GM18505 (cell line): ENCODE measurements at regions not wholly inside any gene's neighbourhood (a gene's known extent, or its start where the extent isn't known, plus 50 kb on each side); places are given as distances from the start of the nearest gene placed in this dataset.

Source experiments
- ATAC-seq: cut with Tn5 transposase; IDR thresholded peaks from one replicate; pipeline ENCODE4 v1.9.1; 2021; ENCODE audit not compliant: unreplicated experiment
- POLR2A ChIP-seq: IDR thresholded peaks from 4 replicates; pipeline ENCODE4 v1.6.1; 2011; ENCODE audit warnings: borderline replicate concordance; ENCODE audit not compliant: insufficient read depth, insufficient read length; ENCODE audit errors: extremely low read depth

DNA sequence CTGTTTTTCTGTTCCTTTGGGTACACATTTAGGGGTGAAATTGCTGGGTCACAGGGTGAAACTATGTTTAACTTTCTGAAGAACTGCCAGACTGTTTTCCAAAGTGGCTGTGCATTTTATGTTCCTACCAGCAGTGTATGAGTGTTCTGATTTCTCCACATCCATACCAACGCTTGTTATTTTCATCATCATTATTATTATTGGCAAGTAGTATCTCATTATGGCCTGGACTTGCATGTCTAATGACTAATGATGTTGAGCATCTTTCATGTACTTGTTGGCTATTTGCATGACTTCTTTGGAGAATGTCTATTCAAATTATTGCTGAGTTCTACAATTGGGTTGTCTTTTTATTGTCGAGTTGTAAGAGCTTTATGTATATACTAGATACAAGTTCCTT is 321.8 kb upstream of the HTR2A start:
- no peak for TF ChIP-seq POLR2A
- no peak for ATAC-seq

DNA sequence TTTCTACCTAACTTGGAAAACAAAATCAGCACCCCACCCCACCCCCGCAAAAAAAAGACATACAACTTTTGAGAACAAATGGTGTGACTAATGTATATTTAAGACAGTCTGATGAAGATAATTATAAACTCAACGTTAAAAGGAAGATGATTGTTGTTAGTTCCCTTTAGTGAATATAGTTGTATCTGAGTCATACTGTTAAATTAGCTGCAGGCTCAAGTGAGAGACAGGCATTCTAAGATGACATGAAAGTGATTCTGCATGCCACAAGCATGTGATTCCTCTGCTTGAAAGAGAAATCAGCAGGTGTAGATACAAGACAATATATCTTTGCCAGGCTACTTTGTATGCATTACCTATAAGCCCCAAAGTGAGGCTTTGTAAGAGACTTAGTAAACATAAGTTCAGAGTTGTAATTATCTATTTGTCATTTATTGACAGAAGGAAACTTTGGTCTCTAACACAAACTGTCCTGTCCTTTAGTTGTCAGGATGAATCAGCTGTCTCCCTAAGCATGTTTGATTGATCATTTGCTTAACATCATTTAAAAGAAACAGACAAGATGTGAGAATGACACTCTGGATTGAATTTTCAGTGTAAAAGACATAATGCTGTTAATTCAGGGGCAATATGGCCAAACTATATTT is 319.4 kb upstream of the HTR2A start:
- no peak for TF ChIP-seq POLR2A
- no peak for ATAC-seq

DNA sequence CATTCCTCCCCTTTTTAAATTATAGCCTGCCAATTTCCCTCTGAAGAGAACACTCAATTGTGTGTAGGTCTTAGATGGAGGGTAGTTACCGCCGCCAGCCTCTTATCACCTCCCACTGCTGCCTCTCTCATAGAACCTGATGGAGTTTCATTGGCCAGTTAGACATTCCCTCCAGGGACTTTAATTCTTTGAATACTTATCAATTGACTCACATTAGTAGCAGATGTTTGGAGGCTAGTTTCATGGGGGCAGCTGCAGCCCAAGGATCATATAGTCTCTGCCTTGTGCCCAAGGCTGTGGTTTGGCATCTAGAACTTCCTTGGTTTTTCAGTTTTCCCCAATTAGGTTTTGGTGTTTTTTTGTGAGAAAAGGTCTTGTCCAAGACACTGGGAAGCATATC is 318.9 kb upstream of the HTR2A start:
- ATAC-seq: no peak
- TF ChIP-seq POLR2A: no peak

DNA sequence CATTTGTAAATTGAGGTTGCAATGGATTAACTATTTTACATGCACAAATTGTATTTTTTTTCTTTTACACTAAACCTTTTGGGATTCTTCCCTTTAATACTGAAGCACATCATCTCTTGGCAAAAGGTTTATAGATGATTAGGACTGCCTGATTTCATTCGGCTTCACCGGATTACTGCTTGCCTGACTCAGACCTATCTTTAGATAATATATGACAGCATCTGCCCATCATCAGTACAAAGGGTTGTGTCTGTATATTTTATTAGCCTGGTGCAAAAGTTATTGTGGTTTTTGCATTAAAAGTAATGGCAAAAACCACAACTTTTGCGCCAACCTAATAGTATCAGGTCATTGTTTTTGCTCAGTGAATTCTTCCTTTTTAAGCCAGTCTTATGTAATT is 316.2 kb upstream of the HTR2A start:
- TF ChIP-seq POLR2A: no peak
- no peak for ATAC-seq

DNA sequence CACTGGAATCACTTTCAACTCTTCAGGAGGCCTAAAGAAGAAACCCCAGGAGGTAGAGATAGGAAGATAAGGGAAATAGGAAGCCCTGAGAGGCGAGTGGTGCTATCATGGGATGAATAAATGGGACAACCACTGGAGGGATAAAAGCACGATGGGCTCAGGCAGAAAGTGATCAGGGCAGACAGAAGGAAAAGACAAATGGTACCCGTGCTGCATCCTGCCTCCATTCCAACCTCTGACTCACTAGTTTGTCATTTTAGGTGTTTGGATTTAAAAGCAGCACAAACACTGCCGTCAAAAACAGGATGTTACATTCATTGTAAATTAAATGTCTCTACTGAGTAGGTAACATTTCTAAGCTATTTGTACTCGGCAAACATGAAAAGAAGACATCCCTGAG is 314.3 kb upstream of the HTR2A start:
- no peak for TF ChIP-seq POLR2A

DNA sequence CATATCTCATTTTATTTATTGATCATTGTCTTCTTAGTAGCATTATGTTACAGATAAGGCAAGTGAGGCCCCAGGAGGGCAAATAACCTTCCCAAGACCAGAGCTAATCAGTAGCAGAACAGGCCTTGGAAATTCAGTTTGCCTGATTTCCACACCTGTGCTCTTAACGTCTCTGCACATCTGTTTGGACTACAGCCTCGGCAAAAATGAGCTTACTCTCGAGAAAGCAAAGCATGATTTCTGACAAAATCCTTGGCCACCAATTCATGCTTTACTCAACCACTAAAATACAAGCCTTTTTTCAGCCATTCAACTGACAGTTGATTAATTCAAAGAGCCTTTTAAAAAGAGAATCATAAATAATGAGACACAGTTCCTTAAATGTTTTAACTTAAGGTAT is 309.3 kb upstream of the HTR2A start:
- ATAC-seq: no peak
- no peak for TF ChIP-seq POLR2A

More for the DNA sequence above, 314.3 kb upstream of the HTR2A start:
- ATAC-seq: no peak

DNA sequence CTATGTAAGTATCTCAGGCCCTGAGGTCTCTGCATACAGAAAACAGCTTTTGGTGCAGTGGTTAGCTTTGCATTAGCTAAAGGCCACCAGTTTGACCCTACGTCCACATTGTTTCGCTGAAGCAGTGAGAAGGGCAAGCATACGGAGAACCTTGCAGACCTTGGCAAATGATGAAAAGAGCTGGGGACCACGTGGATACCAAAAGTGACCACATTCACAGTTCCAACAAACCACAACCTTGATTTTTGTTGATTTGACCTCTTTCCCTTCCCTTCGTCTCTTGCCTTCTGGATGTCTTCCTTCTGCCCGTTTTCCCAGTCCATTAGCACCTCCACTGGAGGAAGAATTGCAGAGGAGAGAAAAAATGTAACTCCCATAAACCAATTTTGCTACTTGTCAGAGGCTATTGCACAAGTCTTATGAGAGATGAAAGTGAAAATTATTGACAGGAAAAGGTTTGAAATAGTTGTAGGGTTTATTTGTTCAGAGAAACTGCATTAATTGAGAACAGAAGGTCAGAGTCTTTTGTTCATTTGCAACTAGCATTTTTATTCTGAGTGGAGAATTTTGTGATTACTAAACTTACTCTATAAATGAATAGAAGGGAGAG is 293.9 kb upstream of the HTR2A start:
- ATAC-seq: no peak
- no peak for TF ChIP-seq POLR2A

DNA sequence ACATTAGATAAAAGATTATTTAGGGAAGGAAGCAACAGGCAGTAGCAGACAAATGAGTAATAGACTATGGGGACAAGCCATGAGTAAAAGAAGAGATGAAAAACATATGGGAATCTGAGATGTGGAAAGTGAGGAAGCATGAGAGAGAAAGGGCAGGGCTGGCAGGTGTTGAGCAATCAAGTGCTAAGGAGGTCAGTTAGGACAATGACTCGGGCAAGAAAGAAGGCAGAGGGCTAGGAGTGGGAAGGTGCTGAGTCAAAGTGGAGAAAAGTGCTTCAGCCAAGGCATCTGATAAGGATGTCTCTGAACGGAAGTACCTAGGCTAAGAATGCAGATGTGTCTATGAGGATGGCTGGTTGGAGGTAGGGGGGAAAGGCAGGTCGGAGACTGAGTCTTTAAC is 291.9 kb upstream of the HTR2A start:
- no peak for ATAC-seq
- TF ChIP-seq POLR2A: no peak

DNA sequence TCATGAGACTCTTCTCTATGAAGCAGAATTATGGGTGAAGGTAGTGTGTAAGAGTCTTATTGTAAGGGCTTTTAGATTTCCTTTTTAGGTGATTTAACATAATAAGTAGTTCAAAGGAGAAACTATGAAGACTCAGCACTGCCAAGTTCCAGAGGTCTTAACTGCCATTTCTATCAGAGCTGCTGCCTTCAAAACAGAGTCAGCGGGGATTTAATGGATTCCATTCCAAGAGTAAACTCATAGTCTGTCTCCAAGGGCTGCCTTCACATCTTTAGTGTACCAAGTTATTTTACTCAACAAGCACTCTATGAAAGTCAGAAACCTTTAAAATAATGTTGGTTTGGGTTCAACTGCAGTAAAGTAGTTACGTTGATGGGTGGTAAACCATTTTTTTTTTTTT is 289.6 kb upstream of the HTR2A start:
- ATAC-seq: no peak
- TF ChIP-seq POLR2A: no peak

DNA sequence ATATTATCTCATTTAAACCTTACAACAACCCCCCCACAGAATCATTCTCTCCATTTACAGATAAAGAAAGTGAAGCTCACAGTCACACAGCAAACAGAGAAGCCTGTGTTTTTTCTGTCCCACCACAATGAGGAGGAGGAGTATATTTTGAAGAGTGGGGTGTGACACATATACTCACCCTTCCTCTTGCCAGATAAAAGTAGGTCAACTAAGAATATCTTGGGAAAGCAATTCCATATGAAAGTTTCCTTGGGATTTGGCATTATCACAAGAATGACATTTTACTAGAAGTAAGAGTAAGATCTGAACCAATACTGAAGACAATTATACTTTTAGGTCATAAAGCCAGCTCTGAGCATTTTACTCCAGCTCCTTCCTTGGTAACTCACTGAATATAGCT is 287.5 kb upstream of the HTR2A start:
- no peak for TF ChIP-seq POLR2A
- ATAC-seq: no peak

DNA sequence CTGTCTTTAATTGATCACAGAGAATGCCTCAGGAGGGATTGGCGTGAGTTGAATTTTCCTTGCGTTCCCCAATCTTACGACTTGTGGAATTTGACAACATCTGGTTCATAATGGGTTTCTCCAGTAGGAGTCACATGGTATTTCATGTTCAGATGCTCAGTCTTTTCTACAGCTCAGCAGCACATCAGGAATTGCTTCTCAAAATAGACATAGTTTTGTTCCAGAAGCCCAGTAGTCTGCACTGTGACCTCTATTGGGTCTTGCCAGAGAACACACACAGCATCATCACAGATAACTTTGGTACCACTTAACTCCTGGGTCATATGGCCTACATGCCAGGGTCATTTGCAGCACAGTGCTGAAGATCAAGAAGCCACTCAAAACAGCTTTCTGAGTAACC is 282.5 kb upstream of the HTR2A start:
- no peak for ATAC-seq
- no peak for TF ChIP-seq POLR2A

DNA sequence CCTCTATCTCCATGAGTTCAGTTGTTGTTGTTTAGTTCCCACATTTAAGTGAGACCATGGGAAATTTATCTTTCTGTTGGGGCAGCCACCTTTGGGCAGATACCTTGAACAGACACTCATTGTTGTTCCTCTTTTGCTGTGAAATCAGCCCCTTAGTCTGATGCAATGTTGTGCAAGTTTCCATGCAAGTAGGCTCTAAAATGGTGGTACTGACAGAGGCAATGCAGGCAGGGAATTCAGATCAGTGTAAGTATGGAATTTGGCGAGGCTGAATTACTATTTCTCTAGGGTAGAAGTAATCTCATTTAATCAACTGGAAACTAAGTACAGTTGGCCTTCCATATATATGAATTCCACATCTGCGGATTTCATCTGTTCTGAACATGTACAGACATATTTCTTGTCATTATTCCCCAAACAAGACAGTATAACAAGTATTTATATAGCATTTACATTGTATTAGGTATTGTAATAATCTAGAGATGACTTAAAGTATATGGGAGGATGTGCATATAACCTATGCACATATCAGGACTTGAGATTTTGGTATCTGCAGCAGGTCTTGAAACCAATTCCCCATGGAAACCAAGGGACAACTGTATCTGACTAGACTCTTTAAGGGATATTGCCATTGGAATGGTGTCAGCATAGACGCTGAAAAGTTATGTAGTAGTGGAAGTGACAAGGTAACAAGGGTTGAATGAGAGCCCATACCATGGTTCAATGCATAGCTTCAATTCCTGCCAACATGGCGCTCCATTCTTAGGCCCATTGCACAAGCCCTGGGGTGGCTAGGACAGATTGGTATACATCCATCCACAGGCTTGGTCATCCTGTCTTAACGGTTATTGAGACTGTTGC is 281.5 kb upstream of the HTR2A start:
- no peak for TF ChIP-seq POLR2A

DNA sequence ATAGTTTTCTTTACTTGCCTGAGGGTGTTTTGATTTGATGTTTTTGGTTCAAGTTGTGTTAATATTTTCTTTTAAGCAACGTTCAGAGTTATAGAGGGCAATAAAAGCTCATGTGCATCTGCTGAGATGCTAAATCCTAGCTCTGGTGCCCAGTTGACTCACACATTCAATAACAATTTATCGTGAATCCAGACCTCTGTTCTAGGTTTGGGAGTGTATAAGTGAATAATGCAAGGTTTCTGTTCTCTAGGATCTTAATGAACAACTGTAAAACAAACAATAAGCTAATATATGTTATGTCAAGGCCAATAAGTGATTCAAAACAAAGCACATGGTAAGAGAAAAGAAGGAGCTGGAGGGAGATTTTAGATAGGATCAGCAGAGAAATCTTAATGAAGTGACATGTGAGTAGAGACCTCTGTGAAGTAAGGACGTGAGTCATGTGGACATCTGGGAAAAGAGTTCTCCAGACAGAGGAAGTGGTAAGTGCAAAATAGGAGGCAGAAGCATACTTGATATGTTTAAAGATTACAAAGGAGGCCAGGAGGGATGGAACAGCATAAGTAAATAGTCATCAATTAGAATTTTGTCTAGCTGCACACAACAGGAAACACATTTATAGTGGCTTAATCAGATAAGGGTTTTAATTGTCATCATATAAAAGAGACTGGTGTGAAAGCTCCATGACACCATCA is 278.5 kb upstream of the HTR2A start:
- ATAC-seq: no peak
- TF ChIP-seq POLR2A: no peak

More for the DNA sequence above, 281.5 kb upstream of the HTR2A start:
- no peak for ATAC-seq
